A673 (cell line): ENCODE measurements at regions not wholly inside any gene's neighbourhood (a gene's known extent, or its start where the extent isn't known, plus 50 kb on each side); places are given as distances from the start of the nearest gene placed in this dataset.

ENCODE experiments used
- EZH2 ChIP-seq: fragments of 200-600 bp; sonication (generic); IDR thresholded peaks from 2 replicates; pipeline ENCODE4 v1.6.1; 2017; ENCODE audit warnings: borderline replicate concordance, low read depth, mild to moderate bottlenecking, mixed read lengths, antibody characterized with exemption, low read length; ENCODE audit not compliant: poor library complexity, severe bottlenecking
- TF ChIP-seq, protein P1 (sequence below): fragments of 300-800, 200-600 bp; sonication (generic); conservative IDR thresholded peaks from 2 replicates; pipeline ENCODE4 v1.5.1; 2017; ENCODE audit warnings: low read depth, mild to moderate bottlenecking, antibody characterized with exemption, low read length, moderate library complexity, mixed read lengths

DNA sequence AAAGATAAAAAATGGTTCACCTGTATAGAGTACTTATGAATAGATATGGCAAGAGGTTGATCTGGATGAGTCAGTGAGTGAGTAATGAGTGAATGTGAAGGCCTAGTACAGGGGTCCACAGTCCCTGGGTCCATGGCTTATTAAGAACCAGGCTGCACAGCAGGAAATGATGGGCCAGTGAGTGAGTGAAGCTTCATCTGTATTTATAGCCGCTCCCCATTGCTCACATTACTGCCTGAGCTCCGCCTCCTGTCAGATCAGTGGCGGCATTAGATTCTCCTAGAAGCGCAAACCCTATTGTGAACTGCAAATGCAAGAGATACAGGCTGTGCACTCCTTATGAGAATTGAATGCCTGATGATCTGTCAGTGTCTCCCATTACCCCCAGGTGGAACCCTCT is 307.7 kb upstream of the ZNF608 start:
- TF ChIP-seq, protein P1, sequence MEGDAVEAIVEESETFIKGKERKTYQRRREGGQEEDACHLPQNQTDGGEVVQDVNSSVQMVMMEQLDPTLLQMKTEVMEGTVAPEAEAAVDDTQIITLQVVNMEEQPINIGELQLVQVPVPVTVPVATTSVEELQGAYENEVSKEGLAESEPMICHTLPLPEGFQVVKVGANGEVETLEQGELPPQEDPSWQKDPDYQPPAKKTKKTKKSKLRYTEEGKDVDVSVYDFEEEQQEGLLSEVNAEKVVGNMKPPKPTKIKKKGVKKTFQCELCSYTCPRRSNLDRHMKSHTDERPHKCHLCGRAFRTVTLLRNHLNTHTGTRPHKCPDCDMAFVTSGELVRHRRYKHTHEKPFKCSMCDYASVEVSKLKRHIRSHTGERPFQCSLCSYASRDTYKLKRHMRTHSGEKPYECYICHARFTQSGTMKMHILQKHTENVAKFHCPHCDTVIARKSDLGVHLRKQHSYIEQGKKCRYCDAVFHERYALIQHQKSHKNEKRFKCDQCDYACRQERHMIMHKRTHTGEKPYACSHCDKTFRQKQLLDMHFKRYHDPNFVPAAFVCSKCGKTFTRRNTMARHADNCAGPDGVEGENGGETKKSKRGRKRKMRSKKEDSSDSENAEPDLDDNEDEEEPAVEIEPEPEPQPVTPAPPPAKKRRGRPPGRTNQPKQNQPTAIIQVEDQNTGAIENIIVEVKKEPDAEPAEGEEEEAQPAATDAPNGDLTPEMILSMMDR = no peak
- TF ChIP-seq EZH2 = no peak
